SK-N-SH (cell line): ENCODE measurements at regions not wholly inside any gene's neighbourhood (a gene's known extent, or its start where the extent isn't known, plus 50 kb on each side); places are given as distances from the start of the nearest gene placed in this dataset.

Source experiments
- CTCF ChIP-seq: fragments of 200-600 bp; sonication (generic); IDR thresholded peaks from 2 replicates; pipeline ENCODE4 v1.6.1; 2017; ENCODE audit warnings: antibody characterized with exemption, mild to moderate bottlenecking, moderate library complexity
- FOXJ3 ChIP-seq: sonication (generic); formaldehyde crosslinking; IDR thresholded peaks from 2 replicates; pipeline ENCODE4 v1.5.1; 2020; ENCODE audit warnings: mild to moderate bottlenecking, missing genetic modification reagents

- TF ChIP-seq CTCF, result no peak
- no peak for TF ChIP-seq FOXJ3 (CRISPR knock-in tag)
These were observed 194.9 kb downstream of the SKIDA1 start for GRCh38 chr10:21330628-21331020.
